SIG-M5 treated with dmso at 0.1 percent for 504 hours (cell line): ENCODE measurements at regions not wholly inside any gene's neighbourhood (a gene's known extent, or its start where the extent isn't known, plus 50 kb on each side); places are given as distances from the start of the nearest gene placed in this dataset.

Experiments
- DNase-seq: peaks from one replicate; lab custom pipeline; 2025; ENCODE audit not compliant: unreplicated experiment; lab: John Stamatoyannopoulos, UW

DNA sequence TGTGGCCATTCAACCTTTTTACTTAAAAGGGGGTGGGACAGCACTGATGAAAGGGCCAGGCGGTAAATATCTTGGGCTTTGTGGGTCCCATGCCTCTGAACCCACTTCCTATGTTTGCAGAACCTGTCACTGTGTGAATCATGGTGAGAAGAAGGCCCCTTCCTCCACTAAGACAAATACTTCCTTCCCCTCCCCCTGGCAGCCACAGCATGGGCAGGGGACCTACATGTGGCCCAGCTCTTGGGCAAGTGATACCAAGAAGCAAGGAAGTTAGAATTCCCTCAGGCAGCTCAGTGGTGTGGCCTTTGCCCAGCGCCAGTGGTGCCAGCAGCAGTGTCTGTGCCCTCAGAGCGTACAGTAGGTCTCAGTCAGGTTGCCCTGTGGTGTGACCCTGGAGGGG is 168.6 kb downstream of the TRIM33 start:
- no peak for DNase-seq

DNA sequence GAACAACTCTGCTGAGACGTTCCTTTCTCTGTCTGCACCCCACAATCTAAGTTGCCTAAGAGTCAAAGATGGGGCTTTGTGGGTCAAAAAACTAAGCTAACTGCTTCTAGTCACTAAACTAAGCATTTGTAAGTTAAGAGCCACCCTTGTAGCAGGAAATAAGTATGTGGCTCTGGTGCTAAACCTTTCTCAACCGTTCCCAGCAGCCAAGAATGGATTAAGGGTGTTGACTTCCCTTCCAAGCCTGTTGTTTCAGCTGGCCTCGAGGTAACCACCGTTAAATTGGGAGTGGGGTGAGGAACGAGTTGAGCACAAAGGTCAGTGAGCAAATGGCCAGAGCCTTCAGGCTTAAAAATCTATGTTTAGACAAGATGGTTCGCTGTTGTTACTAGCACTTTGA is 169.1 kb downstream of the TRIM33 start:
- no peak for DNase-seq

DNA sequence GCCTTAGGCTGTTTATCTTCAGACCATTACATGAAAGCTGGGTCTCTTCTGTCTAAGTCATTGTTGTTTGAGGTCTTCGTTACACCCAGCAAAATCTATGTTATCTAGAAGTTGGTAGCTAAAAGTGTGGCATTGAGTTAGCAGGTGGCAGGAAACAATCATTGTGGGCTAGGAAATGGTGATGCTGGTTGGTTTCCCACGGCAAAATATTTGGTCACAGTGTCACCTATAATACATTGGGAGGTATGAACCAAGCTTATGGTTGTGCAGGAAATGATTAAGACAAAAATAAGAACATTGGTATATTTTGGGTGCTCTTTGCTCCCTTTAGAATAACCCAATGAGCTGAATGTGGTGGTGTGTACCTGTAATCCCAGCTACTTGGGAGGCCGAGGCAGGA is 169.7 kb downstream of the TRIM33 start:
- no peak for DNase-seq

DNA sequence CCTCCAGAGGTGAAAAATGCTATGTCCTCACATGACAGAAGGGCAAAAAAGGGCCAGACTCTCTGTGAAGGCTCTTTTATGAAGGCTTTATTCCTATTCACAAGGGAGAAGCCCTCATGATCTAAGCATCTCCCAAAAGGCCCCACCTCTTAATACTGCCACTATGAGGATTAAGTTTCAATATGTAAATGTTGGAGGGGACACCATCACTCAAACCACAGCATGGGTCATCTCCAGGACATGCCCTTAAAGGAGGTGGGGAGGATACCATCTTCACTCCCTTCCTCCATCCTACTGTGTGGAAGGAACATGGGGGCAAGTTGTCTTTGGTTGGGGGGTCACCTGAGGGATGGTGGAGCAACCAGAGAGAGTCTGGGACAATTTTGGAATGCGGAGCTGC is 170.1 kb downstream of the TRIM33 start:
- DNase-seq = no peak

DNA sequence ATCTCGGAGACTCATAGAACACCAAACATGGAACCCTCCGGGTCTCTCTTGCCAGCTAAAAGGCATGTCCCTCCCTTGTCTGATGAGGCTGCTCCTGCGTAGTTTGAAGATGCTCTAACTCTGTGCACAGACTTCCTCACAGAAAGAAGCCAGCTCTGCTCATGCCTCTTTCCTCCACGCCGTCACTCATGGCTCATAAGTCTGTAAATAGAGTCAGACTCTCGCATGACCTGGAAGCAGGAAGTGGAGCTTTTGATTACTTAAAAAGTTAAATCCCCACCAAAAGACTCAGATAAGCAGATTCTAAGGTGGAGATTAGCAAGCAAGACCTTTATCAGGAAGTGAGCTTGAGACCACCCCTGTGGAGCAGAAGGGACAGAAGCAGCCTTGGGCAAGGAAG is 171.6 kb downstream of the TRIM33 start:
- DNase-seq = no peak

DNA sequence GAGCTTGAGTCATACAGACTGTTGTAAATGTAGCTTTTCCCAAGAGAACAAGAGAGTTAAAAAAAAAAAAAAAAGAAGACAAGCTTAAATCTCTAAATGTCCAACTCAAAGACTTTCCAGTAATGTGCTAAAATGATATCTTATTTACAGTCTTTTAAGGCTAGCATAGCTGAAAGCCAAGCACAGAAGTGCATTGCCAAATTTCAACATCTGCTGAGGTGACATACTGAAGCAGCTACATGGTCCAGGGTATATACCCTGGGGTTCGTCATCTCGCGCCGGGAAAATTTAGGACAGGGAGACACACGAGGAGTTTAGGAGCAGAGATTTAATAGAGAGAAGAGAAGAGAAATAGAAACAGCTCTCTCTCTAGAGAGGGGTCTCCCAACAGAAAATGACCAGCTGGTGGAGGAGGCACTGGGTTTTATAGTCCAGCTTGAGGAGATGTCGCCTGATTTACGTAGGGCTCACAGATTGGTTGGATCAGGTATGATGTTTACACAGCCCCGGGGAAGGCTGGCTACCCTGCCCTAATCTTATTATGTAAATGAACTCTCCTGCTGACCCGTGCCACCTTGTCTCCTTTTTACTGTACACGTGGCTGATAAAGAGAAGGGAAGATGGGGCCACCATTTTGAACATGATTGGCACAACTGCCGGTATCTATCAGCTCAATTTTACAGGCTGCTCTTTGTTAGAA is 172.7 kb downstream of the TRIM33 start:
- no peak for DNase-seq

DNA sequence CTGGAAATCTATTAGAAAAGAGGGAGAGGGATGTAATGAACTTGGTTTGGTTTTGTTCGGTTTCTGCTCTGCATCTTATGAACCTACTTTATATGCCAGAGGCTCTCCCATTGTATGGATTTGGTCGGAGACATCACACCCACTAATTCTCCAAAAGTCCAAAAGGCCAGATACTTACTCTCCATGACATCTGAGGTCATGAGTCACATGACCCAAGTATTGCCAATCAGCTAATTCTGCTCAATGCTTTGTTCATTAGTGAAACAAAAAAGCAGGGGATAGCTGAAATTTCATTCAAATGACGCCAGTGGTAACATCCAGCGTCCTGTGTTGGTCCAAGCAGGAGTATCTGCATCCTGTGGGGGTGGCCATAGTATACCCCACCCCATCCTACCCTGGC is 173.6 kb downstream of the TRIM33 start:
- no peak for DNase-seq

DNA sequence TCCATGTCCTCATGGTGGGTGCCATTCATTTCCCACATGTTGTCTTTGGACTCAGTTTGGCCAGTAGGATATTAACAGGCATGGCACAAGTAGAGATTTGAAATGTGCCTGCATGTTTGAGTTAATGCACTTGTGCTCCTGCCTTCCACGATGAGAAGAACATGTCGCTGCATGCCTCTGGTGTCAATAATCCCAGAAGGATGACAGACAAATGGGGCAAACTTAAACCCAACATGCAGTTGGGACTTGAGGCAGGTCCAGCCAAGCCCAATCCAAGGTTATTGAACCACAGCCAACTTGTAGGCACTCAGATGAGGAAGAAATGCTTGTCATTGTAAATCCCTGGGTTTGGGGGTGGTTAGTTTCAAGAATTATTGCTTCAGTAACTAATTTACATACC is 174.6 kb downstream of the TRIM33 start:
- peak; percentile 24 for DNase-seq

DNA sequence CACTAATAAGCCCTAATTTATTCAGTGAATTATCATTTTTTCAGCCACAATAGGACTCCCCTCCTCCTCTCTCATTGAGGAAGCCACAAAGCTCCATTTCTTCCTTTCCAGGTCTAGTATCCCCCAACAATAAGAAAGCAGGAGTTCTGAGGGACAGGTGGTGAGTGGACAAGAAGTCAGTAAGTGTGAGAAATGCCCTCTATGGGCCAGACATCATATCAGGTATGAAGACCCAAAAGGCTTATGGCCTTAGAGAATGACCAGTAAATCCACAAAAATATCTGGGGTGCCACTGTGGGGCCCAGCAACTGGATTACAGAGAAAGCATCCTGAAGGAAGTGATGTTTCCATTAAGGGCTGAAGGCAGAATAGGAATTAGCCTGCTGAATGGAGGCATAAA is 175.7 kb downstream of the TRIM33 start:
- no peak for DNase-seq

DNA sequence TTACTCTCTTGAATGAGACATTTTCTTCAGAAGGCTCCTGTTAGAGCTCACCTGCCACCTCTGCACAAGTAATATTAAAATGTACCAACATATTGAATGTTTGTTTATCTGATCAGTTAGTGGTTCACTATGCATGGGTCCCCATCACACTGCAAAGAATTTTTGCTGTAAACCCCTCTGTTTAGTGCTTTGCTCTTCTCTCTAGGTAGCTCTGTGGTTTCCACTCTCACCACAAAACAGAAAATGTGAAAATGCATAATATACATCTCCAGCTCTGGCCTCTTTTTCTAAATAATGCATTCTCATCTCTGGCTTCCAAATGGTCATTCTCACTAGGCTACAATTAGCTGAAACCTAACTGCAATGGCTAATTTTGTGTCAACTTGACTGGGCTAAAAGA is 176.7 kb downstream of the TRIM33 start:
- no peak for DNase-seq

DNA sequence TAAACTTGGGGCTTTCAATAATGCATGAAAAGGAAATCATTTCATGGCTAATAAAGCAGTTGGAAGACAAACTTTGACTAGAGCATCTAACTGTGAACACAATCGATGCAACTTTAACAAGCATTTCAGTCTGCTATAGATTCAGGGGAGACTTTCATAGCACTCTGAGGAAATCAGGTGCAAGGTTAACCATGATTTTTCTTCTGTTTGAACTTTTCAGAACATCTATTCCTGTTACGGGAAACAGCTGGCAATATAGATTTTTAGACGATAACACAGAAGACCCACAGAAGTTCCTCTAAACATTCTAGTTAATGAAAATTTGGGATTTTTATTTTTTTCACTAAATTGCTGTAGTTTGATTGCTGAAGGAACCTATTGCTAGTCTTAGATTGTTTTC is 177.3 kb downstream of the TRIM33 start:
- no peak for DNase-seq

DNA sequence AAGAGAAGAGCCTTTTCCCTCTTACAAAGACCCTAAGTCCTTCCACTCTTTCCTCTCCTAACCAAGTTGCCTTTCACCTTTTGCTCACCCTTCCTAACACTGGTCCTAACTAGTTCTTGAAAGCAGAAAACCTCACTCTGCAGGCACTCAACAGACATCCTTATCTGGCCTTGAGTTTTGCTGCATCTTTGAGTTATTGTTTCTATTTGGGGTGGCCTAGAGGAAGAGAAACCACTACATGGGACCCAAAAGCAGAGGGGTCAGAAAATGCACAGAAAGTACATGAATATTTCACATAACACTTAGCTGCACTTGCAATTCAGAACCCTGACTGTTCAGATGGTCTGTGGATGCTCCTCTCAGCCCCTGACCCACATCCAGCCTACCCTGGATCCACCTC is 178.3 kb upstream of the SYT6 start:
- no peak for DNase-seq

DNA sequence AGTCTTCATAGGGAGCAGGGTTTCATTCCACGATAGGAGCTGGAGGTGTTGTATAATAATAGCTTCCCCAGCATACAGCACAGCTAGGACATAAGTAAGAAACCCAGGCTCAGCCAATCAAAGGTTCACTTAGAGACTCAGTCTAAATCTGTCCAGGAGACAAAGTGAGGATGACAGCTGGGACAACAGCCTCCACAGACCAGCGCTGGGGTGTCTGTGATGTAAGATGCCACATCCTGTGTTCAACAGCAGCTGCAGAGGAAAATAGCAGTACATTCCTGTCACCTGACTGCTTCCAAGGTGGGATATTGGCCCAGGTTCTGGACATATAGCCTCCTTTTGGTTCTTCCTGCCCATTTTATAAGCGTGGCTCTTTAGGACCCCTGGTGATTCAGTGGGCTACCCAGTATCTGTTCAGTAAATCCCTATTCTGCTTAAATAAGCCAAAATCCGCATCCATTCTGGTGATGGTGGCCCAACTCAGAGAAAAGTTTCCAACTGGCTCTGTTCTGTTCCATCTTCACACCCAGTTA is 176.8 kb upstream of the SYT6 start:
- DNase-seq = no peak

DNA sequence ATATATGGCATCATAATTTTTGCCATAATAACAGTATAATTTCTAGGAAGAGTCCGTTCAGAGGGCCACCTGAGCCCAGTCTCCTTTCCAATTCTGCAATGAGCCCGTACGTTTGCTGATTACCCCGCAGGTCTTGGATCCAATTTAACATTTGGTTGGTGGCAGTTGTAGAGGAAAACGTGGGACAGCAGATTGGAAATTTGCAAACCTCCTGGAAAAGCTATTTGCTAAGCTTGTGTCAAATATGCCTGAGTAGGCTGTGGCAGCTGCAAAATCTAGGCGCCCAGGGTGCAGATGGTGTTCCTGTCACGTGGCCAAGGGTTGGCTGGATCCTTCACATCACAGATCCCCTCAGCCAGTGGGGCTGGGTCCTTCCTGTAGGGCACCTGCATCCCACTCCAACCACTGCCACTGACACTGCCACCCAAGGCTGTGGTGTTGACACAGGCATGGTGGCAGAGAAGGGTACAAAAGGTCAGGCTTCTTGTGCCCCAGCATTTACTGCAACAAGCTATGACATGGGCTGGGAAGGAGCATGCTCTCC is 174.8 kb upstream of the SYT6 start:
- DNase-seq = no peak

DNA sequence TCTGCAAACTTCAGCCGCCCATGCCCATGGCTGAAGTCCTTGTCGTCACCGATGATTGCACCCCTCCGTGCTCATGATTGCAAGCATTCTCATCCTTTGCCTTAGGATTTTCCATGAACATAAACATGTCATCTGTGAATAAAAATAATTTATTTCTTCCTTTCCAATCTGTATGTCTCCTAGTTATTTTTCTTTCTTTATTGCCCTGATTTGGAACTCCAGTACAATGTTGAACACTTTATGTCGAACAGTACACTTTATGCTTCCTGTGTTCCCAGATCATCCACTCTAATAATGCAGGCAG is 170.9 kb upstream of the SYT6 start:
- DNase-seq = no peak

DNA sequence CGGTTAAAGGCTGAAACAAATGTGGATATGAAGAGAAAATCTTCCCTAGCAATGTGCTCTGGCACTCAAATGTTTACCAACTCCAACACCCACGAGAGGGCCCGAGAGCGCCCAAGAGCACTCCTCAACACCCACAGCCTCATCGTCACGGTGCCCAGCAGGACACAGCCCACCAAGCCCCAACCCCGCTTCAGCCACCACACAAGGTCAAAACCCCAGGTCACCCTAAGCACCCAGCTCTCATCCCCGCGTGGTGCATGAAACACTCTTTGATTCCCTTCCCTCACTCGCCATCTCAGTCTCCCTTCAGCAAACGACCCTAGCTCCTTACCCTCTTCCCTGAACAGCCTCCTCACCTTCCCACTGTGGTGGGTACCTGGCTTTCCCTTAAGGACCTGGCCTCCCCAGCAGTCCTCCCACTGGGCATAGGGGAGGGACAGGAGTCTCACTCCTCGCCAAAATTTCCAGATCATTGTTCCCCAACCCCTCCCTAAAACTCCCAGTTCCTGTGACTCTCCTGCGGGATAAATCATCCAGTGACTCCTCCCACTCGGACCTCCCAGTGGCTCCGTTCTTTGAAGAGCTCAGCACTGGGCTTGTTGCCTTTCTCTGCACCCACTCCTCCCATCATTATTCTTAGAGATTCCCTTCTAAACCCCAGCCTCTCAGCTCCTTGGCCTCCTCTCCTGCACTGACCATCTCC is 170.4 kb upstream of the SYT6 start:
- no peak for DNase-seq

DNA sequence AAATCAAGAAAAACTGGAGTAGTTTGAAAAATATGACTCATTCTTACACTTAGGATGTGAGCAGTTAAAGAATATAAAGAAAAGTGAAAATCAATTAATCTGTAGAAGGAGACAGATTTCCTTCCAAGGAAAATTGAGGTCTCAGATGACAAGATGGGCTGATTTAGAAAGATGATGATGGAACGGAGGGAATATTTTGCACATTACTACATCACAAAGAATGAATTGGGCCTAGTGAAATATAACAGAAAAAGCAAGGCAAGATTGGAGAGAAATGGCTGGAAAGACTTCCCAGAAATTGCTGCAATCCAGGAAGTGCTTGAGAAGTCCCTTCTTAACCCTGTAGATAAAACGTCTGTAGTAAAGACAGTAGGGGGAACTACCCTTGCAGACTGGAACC is 169.1 kb upstream of the SYT6 start:
- DNase-seq = no peak

DNA sequence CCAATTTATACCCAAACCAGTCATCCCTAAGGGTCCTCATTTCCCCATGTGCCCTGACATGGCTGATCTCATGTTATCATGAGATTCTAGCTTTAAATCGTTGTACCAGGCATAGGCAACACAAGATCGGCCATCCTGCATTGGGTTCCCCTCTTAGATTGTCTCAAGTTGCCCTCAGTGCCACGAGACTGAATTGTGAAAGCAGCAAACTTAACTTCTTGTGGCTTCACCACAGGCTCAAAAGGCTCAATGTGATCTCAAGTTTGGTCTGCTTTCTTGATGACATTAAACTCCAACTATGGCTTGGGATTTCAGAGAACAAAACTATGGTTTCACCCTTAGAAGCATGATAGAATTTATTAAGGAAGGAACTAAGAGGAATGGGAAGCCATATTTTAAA is 168.5 kb upstream of the SYT6 start:
- DNase-seq = no peak

DNA sequence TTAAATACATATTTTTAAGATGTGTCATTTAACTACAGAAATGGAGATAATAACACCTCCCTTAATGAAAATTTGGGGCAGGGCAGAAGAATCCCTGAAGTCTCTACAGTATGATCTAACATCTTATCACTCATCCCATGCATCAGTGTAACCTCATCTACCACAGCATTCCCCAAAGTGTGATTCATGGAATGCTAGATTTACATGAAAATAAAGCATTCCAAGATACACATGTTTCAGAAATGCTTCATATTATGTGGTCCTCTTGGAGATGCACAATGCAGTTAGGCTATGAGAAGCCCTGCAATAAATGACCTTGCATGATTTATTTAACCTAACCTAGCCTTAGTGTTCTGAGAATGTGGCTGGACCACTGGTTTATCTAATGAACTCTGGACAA is 166.9 kb upstream of the SYT6 start:
- DNase-seq = no peak

DNA sequence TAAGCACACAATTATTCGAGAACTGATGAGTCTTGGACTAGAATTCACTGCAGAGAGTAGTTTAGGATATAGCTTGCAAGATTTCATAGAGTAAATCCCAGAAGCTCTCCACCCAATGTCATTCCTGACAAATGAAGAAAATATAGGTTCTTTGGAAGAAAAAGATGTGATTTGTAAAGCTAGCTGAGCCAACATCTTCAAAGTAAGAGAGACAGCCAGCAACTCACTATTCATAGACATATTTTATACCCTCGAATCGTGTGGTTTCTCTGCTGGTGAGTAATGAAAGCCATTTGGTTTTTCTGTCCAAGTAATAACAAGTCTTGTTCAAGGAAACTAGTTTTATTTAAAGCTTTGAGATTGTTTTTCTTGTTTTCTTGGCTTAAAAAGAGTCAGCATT is 165.7 kb upstream of the SYT6 start:
- no peak for DNase-seq

DNA sequence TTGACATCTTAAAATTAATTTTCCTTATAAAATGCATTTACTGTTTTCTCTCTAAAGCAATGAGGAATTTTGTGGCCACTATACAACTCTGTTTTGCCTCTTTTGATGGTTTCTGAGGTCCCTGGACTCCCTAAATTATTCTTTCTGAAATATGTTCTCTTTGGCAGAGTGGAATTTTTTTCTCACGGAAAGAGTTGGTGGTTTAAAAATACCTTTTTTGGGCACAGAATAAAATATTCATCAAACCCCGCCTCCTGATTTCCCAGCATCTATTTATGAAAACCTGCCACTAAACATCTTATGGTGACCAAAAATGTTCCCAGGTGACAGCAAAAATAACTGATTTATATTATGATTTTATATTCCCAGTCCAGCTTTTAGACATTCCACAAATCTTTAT is 165.3 kb upstream of the SYT6 start:
- no peak for DNase-seq

DNA sequence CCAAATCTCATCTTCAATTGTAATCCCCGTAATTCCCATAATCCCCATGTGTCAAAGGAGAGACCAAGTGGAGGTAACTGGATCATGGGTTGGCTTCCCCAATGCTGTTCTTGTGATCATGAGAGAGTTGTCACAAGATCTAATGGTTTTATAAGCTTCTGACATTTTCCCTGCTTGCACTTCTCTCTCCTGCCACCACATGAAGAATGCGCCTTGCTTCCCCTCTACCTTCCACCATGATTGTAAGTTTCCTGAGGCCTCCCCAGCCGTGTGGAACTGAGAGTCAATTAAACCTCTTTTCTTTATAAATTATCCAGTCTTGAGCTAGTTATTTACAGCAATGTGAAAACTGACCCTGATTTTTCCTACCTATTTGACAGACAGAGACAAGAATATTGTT is 162.5 kb upstream of the SYT6 start:
- DNase-seq = no peak

DNA sequence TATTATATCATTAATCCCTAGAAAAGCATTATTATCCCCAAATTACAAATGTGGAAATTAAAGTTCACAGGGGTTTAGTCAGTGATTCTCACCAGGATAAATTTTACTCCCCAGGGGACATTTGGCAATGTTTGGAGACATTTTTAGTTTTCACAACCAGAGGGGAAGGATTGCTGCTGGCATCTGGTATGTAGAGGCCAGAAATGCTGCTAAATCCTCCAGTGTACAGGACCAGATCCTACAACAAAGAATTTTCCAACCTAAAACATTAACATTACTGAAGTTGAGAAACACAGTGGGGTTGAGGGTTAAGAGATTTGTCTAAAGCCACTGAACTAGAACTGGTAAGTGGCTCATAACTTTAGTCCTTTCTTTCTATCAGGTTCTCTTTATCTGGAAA is 162.0 kb upstream of the SYT6 start:
- no peak for DNase-seq
